Tibial artery (tissue), 4 donors: ENCODE measurements at regions not wholly inside any gene's neighbourhood (a gene's known extent, or its start where the extent isn't known, plus 50 kb on each side); places are given as distances from the start of the nearest gene placed in this dataset.
"Not testable (repeated sequence)": the region's sequence is repeated elsewhere in the genome, so short reads cannot be mapped to it uniquely, and the experiment has no call there.

ENCODE experiments used
- DNase-seq, 2 donors: peaks; one replicate each; pipeline ENCODE4 v3.0.0-alpha.2; 2019
- H3K27ac ChIP-seq, 2 donors: fragments of 200-600 bp; sonication (generic) in 1 of 2; 1 replicate in 1 of 2; 2 replicates in 1 of 2; pipeline ENCODE4 v1.5.1; 2018 to 2019; ENCODE audit warnings: mild to moderate bottlenecking in 1 of 2
- H3K27me3 ChIP-seq, 2 donors: fragments of 200-600 bp; sonication (generic) in 1 of 2; one replicate each; pipeline versions ENCODE4 v1.5.1 to v1.6.0; 2016 to 2019
- H3K36me3 ChIP-seq, 3 donors: fragments of 200-600 bp; sonication (generic) in 2 of 3; one replicate each; pipeline ENCODE4 v1.5.1; 2016 to 2019; ENCODE audit warnings: mild to moderate bottlenecking in 2 of 3
- H3K4me1 ChIP-seq, 4 donors: fragments of 200-600 bp; sonication (generic) in 2 of 4; 1 replicate in 3 of 4; 2 replicates in 1 of 4; pipeline ENCODE4 v1.5.1; 2016 to 2019
- H3K4me3 ChIP-seq, 2 donors: fragments of 200-600 bp; sonication (generic) in 1 of 2; 1 replicate in 1 of 2; 2 replicates in 1 of 2; pipeline ENCODE4 v1.5.1; 2018 to 2019; ENCODE audit warnings: mild to moderate bottlenecking in 2 of 2
- H3K9me3 ChIP-seq, 3 donors: fragments of 200-600 bp; sonication (generic) in 1 of 3; one replicate each; pipeline ENCODE4 v1.5.1; 2016 to 2019
- intact Hi-C: fragments of 100-400 bp; cut with DNase I; formaldehyde crosslinking; loops from one replicate; pipeline ENCODE4 v1.15.0; 2023; ENCODE audit warnings: low total_unique reads
- TF ChIP-seq, protein P1 (sequence below), 2 experiments: fragments of 200-600 bp in 1 of 2; fragments of 450-650 bp in 1 of 2; IDR thresholded peaks; one replicate each; pipeline ENCODE4 v1.5.1; 2017 to 2019; ENCODE audit warnings: antibody characterized with exemption in 2 of 2, mild to moderate bottlenecking in 1 of 2, moderate library complexity in 1 of 2

DNA sequence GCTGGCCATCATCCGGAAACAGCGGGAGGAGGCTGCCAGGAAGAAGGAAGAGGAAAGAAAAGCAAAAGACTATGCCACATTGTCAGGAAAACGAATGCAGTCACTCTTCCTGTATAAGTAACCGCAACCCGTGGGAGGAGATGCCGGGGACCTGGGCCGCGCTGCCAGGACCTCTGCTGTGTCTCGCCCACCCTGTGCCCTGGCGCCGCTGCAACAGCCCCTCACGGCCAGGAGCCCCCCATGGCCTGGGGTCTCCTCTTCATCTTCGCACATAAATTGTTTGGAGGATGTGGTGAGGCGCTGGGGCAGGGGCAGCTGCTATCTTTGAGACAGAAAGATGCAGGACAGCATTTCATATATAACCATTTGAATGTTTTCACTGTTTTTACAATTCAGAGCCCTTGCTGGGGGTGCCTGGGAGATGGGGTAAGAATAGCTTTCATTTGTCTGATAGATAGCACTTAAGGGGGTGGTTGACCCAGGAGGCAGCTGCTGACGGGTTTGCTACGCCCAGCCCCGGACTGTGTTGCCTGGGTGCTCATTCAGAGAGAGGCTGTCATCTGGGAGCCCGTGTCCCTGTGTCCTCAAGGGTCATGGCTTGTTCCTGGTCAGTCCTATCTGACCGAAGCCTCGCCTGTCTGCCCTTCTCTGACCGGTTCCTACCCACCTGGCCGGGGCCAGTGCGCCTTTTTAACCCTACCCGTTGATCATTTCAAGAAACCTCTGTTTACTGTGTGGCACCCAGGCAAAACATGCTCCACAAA is 1067.7 kb upstream of the COX7C start:
- Histone ChIP-seq H3K4me3 (no peak overlapping the region), H3K4me1 (no peaks in the 10 kb centered on the region), H3K36me3 (no peaks in the 10 kb centered on the region), H3K27me3 (no peaks in the 10 kb centered on the region), H3K9me3 (peaks cover 0 to 15% (median 10%) of the 10 kb centered on the region in 3 donors), H3K27ac (no peak overlapping the region)
- TF ChIP-seq, protein P1, sequence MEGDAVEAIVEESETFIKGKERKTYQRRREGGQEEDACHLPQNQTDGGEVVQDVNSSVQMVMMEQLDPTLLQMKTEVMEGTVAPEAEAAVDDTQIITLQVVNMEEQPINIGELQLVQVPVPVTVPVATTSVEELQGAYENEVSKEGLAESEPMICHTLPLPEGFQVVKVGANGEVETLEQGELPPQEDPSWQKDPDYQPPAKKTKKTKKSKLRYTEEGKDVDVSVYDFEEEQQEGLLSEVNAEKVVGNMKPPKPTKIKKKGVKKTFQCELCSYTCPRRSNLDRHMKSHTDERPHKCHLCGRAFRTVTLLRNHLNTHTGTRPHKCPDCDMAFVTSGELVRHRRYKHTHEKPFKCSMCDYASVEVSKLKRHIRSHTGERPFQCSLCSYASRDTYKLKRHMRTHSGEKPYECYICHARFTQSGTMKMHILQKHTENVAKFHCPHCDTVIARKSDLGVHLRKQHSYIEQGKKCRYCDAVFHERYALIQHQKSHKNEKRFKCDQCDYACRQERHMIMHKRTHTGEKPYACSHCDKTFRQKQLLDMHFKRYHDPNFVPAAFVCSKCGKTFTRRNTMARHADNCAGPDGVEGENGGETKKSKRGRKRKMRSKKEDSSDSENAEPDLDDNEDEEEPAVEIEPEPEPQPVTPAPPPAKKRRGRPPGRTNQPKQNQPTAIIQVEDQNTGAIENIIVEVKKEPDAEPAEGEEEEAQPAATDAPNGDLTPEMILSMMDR (IDR thresholded peaks at IDR 0.05): no peak
- no peak for DNase-seq
- intact Hi-C loops: no loop called here

DNA sequence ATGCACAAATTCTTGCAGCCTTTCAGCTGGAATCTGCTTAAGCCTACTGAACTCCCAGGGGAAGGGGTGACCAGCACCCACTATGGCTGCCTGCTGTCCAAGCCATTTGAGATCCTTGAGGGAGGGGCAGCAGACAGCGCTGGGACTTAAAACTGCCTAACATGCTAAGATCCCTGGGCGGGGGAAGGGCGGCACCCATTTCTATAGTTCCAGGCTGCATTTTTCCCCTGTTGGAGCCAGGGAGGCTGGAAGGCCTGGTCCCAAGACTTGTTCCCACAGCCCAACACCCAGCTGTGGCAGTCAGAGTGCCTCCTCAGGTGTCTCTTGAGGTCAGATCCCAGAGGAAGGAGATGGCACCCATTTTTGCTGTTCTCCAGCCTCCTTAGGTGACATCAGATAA is 1061.3 kb upstream of the COX7C start:
- Histone ChIP-seq H3K4me3 (no peak overlapping the region), H3K27me3 (no peaks in the 10 kb centered on the region), H3K4me1 (no peaks in the 10 kb centered on the region), H3K9me3 (peaks cover 0 to 23% (median 15%) of the 10 kb centered on the region in 3 donors), H3K27ac (no peak overlapping the region), H3K36me3 (no peaks in the 10 kb centered on the region)
- TF ChIP-seq, protein P1 (IDR thresholded peaks at IDR 0.05): no peak
- intact Hi-C loops: no loop called here
- no peak for DNase-seq

DNA sequence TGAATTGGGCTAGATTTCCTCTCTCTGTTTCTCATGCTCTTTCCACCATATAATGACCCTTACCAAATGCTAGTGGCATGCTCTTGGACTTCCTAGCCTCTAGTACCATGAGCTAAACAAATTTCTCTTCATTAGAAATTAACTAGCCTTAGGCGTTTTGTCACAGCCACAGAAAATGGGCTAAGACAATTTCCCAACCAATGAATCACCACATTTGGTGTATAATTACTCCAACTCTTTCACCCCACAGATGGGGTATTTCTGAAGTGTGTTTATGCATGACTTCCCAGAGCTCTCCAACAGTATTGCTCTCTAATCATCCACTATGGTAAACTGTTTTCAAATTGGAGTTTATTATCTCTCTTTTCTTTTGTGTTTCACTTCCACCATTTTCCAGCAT is 1041.1 kb upstream of the COX7C start:
- no peaks in the 10 kb centered on the region for H3K9me3 ChIP-seq
- no peak overlapping the region for H3K27ac ChIP-seq
- intact Hi-C loops: no loop called here
- H3K36me3 ChIP-seq: no peaks in the 10 kb centered on the region
- no peak for DNase-seq
- H3K4me1 ChIP-seq: no peaks in the 10 kb centered on the region
- H3K27me3 ChIP-seq: no peaks in the 10 kb centered on the region
- no peak overlapping the region for H3K4me3 ChIP-seq
- TF ChIP-seq, protein P1 (IDR thresholded peaks at IDR 0.05): no peak

DNA sequence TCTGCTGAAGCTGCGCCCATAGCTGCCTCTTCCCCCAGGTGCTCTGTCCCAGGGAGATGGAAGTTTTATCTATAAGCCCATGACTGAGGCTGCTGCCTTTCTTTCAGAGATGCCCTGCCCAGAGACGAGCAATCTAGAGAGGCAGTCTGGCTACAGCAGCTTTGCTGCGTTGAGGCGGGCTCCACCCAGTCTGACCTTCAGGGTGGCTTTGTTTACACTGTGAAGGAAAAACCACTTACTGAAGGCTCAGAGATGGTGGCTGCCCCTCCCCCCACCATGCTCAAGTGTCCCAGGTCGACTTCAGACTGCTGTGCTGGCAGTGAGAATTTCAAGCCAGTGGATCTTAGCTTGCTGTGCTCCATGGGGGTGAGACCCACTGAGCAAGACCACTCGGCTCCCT is 1029.9 kb upstream of the COX7C start:
- H3K9me3 ChIP-seq, H3K4me1 ChIP-seq, H3K27me3 ChIP-seq, H3K4me3 ChIP-seq, DNase-seq, intact Hi-C loops, H3K36me3 ChIP-seq, H3K27ac ChIP-seq: not testable (repeated sequence)

DNA sequence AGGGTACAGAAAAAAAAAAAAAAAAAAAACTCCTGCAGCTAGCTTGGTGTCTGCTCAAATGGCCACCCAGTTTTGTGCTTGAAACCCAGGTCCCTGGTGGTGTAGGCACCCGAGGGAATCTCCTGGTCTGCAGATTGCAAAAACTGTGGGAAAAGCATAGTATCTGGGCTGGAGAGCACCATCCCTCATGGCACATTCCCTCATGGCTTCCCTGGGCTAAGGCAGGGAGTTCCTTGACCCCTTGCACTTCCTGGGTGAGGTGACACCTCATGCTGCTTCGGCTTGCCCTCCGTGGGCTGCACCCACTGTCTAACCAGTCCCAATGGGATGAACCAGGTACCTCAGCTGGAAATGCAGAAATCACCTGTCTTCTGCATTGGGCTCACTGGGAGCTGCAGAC is 1029.5 kb upstream of the COX7C start:
- DNase-seq, H3K4me3 ChIP-seq, H3K4me1 ChIP-seq, H3K36me3 ChIP-seq, H3K27me3 ChIP-seq, intact Hi-C loops, H3K9me3 ChIP-seq, H3K27ac ChIP-seq: not testable (repeated sequence)

DNA sequence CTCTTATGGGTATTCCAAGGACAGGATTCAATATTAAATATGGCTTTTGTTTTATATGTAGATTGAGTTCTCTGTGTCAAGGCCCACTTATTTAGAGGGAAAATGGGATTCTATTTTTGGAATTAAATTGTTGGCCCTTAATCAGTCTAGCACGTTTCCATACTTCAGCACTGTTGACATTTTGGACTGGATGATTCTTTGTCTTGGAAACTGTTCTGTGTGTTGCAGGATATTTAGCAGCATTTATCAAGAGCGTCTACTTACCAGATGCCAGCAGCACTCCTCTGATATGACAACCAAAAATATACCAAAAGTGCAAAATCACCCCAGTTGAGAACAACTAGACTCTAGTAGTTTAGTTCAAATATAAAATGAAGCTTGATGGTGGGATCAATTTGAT is 1027.0 kb upstream of the COX7C start:
- Histone ChIP-seq H3K4me3 (no peak overlapping the region), H3K36me3 (no peaks in the 10 kb centered on the region), H3K9me3 (no peaks in the 10 kb centered on the region), H3K27me3 (no peaks in the 10 kb centered on the region), H3K27ac (no peak overlapping the region), H3K4me1 (peaks cover 0 to 4% (median 0%) of the 10 kb centered on the region in 4 donors)
- intact Hi-C loops: no loop called here
- TF ChIP-seq, protein P1 (IDR thresholded peaks at IDR 0.05): no peak
- DNase-seq: no peak

DNA sequence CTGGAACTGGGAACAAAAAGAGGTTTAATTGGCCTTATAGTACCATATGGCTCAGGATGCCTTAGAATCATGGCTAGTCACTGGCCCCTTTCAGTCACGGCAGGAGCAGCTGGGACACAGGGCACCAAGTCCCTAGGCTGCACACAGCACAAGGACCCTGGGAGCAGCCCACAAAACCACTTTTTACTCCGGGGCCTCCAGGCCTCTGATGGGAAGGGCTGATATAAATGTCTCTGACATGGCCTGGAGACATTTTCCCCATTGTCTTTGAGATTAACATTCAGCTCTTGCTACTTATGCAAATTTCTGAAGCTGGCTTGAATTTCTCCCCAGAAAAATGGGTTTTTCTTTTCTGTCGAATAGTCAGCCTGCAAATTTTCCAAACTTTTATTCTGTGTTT is 1026.4 kb upstream of the COX7C start:
- Histone ChIP-seq H3K36me3 (no peaks in the 10 kb centered on the region), H3K27ac (no peak overlapping the region), H3K9me3 (no peaks in the 10 kb centered on the region), H3K27me3 (no peaks in the 10 kb centered on the region), H3K4me3 (no peak overlapping the region), H3K4me1 (peaks cover 0 to 4% (median 0%) of the 10 kb centered on the region in 4 donors)
- intact Hi-C loops: no loop called here
- no peak for DNase-seq
- TF ChIP-seq, protein P1 (IDR thresholded peaks at IDR 0.05): no peak
